GM19351 (cell line): ENCODE measurements at regions not wholly inside any gene's neighbourhood (a gene's known extent, or its start where the extent isn't known, plus 50 kb on each side); places are given as distances from the start of the nearest gene placed in this dataset.

Experiments
- ATAC-seq: cut with Tn5 transposase; IDR thresholded peaks from one replicate; pipeline ENCODE4 v1.9.1; 2021; ENCODE audit warnings: mild to moderate bottlenecking, moderate library complexity; ENCODE audit not compliant: unreplicated experiment

- no peak for ATAC-seq
These were observed 55.2 kb downstream of the IRX2 start for GRCh38 chr5:2696156-2696807.

DNA sequence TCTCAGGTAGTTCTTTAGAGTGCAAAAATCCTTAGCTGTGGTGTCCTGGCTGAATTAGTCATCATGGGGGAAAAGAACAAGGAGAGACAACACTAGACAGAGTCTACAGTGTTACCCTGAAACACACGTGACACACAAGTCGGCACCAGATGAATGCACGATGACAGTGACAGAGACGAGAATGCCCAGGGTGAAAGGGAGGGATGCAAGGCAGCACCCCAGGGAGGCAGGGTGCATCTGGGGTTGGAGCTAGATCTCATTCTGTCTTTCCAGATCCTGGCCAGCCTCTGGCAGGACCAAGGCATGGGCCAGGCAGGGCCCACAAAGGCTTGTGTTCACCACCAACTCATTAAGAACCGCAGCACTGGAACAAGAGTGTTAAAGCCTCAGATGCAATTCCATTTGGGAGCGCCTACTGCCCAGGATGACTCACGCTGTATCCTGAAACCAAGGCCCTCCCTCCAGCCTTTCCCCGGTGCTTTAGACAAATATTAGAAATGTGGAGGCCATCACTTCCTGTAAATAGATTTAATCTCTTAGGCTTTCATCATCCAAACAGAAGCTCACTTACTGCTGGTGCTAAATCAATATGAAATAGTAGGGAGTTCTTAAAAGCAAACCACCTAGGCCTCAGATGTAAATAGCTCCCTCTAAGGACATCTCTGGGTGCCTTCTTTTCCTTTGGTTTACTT is 56.1 kb downstream of the IRX2 start:
- no peak for ATAC-seq

DNA sequence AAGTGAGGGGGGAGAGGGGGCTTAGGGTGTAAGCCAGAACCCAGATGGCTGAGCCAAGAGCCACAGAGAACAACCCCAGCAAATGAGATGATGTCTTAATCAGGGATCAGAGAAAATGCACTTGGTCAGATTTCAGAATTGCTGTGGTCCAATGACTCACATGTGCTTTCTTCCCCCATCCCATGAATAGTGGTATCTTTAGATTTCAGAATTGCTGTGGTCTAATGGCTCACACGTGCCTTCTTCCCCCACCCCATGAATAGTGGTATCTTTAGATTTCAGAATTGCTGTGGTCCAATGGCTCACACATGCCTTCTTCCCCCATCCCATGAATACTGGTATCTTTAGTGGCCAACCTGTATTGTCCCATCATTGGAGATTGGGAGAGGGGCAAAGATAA is 59.9 kb downstream of the IRX2 start:
- ATAC-seq, result no peak

DNA sequence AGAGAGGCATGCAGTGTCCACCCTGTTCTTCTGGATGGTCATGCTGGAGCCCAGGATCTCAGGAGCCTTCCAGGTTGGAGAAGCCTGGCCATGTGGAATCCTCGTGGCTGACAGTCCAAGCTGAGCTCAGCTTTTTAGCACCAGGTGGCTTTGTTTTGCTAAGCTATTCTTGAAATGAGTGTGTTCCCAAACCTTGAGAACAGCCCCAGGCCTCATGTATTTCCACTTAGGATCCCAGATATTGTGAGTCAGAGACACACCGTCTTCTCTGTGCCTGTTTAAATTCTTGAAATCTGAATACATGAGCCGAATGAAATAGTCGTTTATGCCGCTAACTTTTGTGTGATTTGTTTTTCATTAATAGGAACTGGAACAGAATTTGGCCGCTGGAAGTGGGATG is 61.2 kb downstream of the IRX2 start:
- ATAC-seq, result no peak

DNA sequence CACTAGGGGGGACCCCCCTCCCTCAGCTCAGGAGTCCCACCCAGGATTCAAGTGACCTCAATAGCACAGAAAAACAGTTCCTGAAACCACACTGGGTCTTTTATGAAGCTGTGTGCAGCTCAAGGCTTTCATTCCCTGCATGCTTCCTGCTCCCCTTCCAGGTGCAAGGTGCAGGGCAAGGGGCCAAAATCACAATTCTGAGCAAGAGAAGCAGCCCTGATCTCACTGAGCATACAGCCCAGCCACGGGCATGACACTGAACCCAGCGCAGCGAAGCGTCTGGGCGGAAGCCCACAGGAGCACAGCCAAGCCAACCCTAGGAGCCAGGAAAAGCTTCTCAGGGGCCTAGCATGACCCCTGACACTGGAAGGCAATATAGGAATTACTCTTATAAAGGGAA is 62.9 kb downstream of the IRX2 start:
- ATAC-seq, result no peak

- ATAC-seq, result no peak
These were observed 63.7 kb downstream of the IRX2 start for GRCh38 chr5:2687746-2688145.

GRCh38 chr5:2686321-2687124 is 65.0 kb downstream of the IRX2 start:
- no peak for ATAC-seq

DNA sequence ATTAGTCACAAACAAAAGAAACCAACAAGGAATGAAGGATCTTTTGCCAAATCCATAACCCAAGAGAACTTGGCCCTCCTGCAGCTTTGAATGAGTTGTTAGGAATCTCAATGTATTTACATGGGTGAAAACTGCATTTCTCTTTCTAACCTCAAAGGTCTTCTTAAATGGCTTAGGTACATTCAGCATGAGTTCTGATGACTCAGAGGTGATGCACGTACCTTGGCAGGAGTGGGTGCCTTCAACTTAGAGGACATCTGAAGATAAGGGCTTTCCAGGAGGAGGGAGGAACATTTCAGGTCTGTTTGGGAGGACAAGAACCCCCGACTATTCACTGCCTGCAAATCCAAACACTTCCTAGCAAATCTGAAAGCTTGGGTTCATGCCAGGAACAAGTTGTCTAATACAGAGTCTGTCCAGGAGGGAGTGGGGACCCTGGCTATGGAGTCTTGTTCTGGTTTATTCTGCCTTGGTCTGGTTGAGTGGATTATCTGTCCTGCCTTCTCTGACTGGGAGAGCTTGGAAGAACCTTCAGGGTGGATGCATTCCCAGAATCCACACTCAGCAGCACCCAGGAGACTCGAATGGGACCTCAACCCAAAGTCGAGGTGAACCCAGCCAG is 65.7 kb downstream of the IRX2 start:
- no peak for ATAC-seq

DNA sequence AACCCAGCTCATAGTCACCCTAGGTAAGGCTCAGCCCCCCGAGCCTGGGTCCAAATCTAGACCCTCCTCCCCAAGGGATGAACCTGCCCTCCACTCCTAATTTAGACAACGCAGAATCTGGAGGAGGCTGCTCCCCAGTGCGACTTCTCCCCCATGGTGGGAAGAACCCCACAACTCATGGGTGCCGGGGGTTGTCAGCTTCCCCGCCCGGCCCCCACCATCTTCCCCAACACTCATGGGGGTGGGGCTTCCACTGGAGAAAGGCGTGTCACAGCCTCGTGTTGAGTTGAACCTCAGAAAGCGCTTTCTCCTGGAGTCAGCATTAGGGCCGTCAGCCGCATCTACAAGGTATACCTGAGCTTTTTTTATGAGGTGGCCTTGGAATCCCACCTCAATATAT is 66.9 kb downstream of the IRX2 start:
- no peak for ATAC-seq

GRCh38 chr5:2683720-2684119 is 67.8 kb downstream of the IRX2 start:
- ATAC-seq, result no peak

GRCh38 chr5:2681476-2681875 is 70.0 kb downstream of the IRX2 start:
- no peak for ATAC-seq

- ATAC-seq, result no peak
These were observed 70.5 kb downstream of the IRX2 start for GRCh38 chr5:2680979-2681378.

- no peak for ATAC-seq
These were observed 73.8 kb downstream of the IRX2 start for GRCh38 chr5:2677689-2678088.

GRCh38 chr5:2675548-2675947 is 75.9 kb downstream of the IRX2 start:
- ATAC-seq, result no peak

- no peak for ATAC-seq
These were observed 77.0 kb downstream of the IRX2 start for GRCh38 chr5:2674456-2674855.

DNA sequence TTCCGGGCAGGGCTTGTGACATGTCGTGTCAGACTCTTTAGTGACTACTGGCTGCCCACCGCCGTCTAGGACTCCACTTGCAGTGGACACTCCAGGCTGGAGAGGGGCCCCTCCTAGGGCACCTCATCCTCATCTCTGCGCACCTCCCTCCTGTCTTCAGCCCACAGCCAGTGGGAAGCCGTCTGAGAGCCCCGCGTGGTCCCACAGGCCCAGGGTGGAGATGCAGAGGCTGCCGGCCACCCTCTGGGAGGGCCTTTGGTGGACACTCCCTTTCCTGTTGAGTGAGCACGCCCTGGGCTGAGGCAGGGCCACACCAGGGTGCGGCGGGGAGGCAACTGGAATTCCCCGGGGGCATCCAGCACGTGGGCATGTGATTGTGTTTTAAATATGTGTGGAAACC is 80.5 kb downstream of the IRX2 start:
- ATAC-seq, result no peak

DNA sequence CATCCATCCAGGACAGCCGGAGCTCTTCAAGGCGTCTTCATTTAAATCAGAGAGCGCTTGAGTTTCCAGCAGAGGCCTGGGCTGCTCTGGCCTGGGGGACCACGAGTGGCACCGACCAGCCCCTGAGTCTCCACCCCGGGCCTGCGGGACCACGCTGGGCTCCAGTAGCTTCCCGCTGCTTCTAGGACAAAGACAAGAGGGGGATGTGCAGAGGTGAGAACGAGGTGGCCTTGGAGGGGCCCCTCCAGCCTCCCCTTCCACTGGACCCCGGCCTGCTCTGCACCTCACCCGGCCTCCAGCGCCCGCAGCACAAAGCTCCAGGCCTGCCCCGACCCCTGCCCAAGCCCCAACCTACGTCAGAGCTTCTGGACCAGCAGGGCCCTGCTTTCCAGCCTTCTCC is 81.6 kb downstream of the IRX2 start:
- ATAC-seq, result no peak

DNA sequence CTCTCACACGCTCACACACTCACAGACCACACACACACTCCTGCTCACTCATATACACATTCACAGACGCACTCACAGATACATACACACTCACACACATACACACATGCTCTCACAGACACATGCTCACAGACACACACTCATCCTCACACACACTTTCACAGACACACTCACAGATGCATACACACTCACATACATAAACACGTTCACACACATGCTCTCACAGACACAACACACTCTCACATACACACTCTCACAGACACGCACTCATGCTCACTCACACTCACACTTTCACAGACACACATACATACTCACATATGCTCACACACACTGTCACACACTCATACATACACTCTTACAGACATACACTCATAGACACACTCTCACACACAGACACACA is 82.2 kb downstream of the IRX2 start:
- no peak for ATAC-seq

- no peak for ATAC-seq
These were observed 85.4 kb downstream of the IRX2 start for GRCh38 chr5:2666081-2666480.

- ATAC-seq, result no peak
These were observed 88.0 kb downstream of the IRX2 start for GRCh38 chr5:2663489-2663888.

DNA sequence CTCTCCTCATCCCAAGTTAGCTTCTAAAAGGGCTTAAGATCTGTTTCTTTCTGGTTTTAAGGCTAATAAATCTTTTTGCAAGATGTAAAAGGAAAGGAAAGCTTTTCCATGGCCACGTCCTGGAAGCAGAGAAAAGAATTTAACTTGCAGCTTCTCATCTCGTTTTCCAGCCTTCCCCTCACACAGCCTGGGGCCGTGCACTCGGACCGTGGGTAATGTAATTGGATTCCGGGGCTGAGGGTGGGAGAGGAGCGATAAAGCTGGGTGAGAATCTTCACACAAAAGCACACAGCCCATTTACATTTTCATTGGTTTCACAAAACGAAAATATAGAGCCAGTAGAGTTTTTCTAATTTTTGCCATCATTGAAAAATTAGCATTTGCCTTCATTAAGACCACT is 91.2 kb downstream of the IRX2 start:
- no peak for ATAC-seq
